Head of caudate nucleus (tissue), 42 donors: ENCODE measurements at regions not wholly inside any gene's neighbourhood (a gene's known extent, or its start where the extent isn't known, plus 50 kb on each side); places are given as distances from the start of the nearest gene placed in this dataset.
"Not testable (repeated sequence)": the region's sequence is repeated elsewhere in the genome, so short reads cannot be mapped to it uniquely, and the experiment has no call there.

ENCODE experiments used
- DNase-seq, 42 donors: peaks; one replicate each; pipeline versions ENCODE4 v3.0.0 to v3.0.0-alpha.2; 2020 to 2021; ENCODE audit warnings: mixed read lengths in 7 of 42
- intact Hi-C: fragments of 100-400 bp; cut with DNase I; formaldehyde crosslinking; loops from one replicate; pipeline ENCODE4 v1.15.0; 2022

- intact Hi-C loops: no loop called here
- no peak for DNase-seq
Observed at GRCh38 chr12:127146991-127147718, 1119.8 kb upstream of the TMEM132C start.

- intact Hi-C loops: no loop called here
- no peak for DNase-seq
Observed at GRCh38 chr12:127147724-127148123, 1119.2 kb upstream of the TMEM132C start.

GRCh38 chr12:127148318-127148717 is 1118.7 kb upstream of the TMEM132C start:
- DNase-seq: no peak
- intact Hi-C loops: no loop called here

GRCh38 chr12:127149226-127149964 is 1117.6 kb upstream of the TMEM132C start:
- intact Hi-C loops: no loop called here
- DNase-seq: peak in 1 of 42 donors; percentile 7

- intact Hi-C loops: no loop called here
- DNase-seq: peak in 1 of 42 donors; percentile 33
Observed at GRCh38 chr12:127150028-127150427, 1116.9 kb upstream of the TMEM132C start.

- intact Hi-C loops: no loop called here
- peak in 1 of 42 donors; percentile 13 for DNase-seq
Observed at GRCh38 chr12:127150479-127150878, 1116.5 kb upstream of the TMEM132C start.

- no peak for DNase-seq
- intact Hi-C loops: no loop called here
Observed at GRCh38 chr12:127150956-127151355, 1116.0 kb upstream of the TMEM132C start.

- DNase-seq: peak in 1 of 42 donors; percentile 27
- intact Hi-C loops: no loop called here
Observed at GRCh38 chr12:127153996-127154395, 1113.0 kb upstream of the TMEM132C start.

GRCh38 chr12:127154830-127155229 is 1112.1 kb upstream of the TMEM132C start:
- intact Hi-C loops, DNase-seq: not testable (repeated sequence)

- peak in 1 of 42 donors; percentile 7 for DNase-seq
- intact Hi-C loops: not testable (repeated sequence)
Observed at GRCh38 chr12:127155935-127156619, 1110.9 kb upstream of the TMEM132C start.

- peak in 1 of 42 donors; percentile 15 for DNase-seq
- intact Hi-C loops: not testable (repeated sequence)
Observed at GRCh38 chr12:127157501-127158366, 1109.2 kb upstream of the TMEM132C start.

- intact Hi-C loops: no loop called here
- DNase-seq: peak in 1 of 42 donors; percentile 5
Observed at GRCh38 chr12:127158385-127159061, 1108.4 kb upstream of the TMEM132C start.

GRCh38 chr12:127161466-127161865 is 1105.5 kb upstream of the TMEM132C start:
- intact Hi-C loops: no loop called here

GRCh38 chr12:127162307-127162706 is 1104.7 kb upstream of the TMEM132C start:
- peak in 7 of 42 donors; percentile 8 to 36 (median 18) for DNase-seq
- intact Hi-C loops: no loop called here

More at GRCh38 chr12:127161466-127161865, 1105.5 kb upstream of the TMEM132C start:
- peak in 1 of 42 donors; percentile 15 for DNase-seq

GRCh38 chr12:127162902-127163301 is 1104.1 kb upstream of the TMEM132C start:
- intact Hi-C loops: no loop called here
- DNase-seq: peak in 10 of 42 donors; percentile 8 to 44 (median 30)

- peak; percentile 37 to 89 (median 77) for DNase-seq
- intact Hi-C loops: no loop called here
Observed at GRCh38 chr12:127165567-127166392, 1101.2 kb upstream of the TMEM132C start.
